Left kidney (tissue), 1 donor: ENCODE measurements at regions not wholly inside any gene's neighbourhood (a gene's known extent, or its start where the extent isn't known, plus 50 kb on each side); places are given as distances from the start of the nearest gene placed in this dataset.

ENCODE experiments used
- DNase-seq: peaks from one replicate; pipeline ENCODE4 v3.0.0-alpha.2; 2013

- DNase-seq = no peak
These were observed 285.7 kb downstream of the PTPRU start for GRCh38 chr1:29521811-29522580.

DNA sequence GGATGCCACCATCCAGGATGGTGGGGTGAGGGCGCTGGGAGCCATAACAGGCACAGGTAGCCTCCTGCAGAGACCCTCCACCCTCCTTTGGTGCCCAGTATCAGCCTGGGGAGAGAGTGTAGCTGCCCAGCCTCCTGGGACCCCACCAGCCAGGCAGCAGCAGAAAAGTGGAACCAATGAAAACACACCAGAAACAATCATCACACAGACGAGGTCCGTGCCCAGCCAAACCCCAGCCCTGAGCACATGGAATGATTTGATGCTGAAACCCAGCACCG, 285.1 kb downstream of the PTPRU start:
- no peak for DNase-seq

DNA sequence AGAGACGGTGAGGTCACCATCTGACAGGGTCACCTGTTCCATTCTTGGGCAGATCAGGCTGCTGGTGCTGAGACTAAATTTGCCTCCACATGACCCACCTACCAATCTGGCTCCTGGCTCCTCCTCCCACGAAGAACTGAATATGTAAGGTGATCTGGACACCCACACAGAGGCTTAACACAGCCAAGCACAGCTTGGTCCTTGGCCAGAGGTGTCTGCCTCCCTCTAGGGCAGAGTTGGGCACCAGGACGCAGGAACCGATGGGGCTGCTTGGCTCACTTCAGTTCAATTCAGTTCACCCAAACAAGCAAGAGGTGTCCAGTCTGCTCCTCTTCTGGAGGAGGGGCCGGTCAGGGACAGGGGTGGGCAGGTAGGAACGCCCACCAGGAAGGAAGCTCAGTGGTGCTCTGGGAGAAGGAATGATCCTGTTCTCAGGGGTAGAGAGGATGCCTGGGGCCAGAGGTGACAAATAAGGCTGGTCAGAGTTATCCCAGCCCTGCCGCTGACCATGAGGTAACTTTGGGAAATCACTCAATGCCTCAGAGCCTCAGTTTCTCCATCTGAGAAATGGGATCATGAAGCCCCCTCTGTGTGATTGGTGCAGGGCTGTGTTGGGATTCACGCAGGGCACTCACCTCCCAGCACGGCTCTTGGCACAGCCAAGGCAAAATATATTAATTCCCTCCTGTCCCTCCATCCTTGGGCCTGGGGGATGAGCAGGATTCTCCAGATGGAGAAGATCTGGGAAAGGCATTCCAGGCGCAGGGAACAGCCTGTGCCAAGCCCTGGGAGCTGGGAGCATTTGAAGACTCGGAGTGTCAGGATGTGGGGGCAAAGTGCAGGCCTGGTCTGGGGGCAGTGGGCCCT, 284.5 kb downstream of the PTPRU start:
- DNase-seq = no peak

- no peak for DNase-seq
These were observed 283.4 kb downstream of the PTPRU start for GRCh38 chr1:29519788-29520110.

GRCh38 chr1:29519108-29519787, 282.9 kb downstream of the PTPRU start:
- DNase-seq = no peak

DNA sequence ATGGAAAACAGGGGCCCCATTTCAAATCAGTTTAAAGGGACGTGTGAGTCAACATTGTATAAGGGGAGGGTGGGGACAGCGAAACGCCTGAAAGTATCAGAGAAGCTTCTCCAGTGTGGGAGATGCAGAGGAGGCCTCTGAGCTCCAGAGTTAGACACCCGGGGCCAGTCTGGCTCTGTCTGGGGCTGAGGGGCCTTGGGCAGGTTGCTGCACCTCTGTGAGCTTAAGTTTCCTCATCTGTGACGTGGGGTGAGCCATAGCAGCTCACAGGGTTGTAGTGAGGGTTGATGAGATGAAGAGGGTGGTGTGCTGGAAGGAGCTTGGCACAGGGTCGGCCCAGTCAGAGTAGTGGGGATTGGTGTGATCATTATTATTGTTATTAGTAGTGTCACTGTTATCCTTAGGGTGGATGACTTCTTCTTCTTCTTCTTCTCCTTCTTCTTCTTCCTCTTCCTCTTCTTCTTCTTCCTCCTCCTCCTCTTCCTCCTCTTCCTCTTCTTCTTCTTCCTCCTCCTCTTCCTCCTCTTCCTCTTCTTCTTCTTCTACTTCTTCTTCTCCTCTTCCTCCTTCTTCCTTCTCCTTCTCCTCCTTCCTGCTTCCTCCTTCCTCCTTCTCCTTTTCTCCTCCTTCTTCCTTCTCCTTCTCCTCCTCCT, 282.0 kb downstream of the PTPRU start:
- no peak for DNase-seq

GRCh38 chr1:29517251-29518086, 281.1 kb downstream of the PTPRU start:
- no peak for DNase-seq

DNA sequence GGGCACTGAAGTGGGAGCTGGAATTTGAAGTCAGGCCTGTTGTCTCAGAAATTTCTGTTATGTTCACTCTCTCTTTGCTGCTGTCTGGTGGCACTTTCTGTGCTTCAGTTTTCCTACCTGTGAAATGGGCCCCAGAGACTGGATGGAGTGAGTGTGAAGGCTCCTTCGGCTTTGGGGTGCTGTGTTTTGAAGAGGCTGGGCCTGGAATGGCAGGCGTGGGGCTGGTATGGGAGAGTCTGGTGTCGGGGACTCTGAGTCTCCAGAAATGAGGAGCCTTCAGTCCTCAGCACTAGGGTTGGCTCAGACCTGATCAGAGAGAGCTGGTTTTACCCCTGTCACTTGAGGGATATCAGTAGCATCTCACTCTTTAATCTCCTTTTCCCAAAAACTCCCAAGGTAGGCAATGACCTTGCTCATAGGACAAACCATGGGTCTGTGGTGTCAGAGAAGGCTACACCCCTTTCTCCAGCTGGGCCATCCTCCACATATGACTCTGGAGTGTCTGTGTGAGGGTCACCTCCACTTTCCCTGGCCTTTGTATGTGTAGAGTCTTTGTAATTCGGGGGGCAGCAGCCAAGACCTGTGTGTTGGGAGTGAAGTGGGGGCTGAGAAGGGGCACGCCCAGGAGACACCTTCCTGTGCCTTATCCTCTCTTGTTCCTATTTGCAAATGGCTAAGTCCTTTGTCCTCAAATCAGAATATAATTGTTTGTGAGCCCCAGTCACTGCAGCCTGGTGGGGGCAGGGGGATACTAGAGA, 279.9 kb downstream of the PTPRU start:
- DNase-seq = no peak

GRCh38 chr1:29515170-29515955, 279.0 kb downstream of the PTPRU start:
- no peak for DNase-seq

- DNase-seq = no peak
These were observed 278.2 kb downstream of the PTPRU start for GRCh38 chr1:29514361-29515169.

- DNase-seq = no peak
These were observed 277.0 kb downstream of the PTPRU start for GRCh38 chr1:29513357-29513756.

DNA sequence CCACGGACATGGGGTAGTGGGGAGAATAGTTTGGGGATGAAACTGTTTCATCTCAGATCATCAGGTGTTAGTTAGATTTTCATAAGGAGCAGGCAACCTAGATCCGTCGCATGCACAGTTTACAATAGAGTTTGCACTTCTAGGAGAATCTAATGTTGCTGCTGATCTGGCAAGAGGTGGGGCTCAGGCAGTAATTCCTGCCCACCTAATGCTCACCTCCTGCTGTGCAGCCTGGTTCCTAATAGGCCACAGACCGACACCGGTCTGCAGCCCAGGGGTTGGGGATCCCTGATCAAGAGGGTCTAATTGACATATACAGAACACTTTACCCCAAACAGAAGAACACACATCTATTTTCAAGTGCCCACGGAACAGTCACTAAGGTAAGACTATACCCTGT, 275.1 kb downstream of the PTPRU start:
- no peak for DNase-seq

GRCh38 chr1:29508458-29509107, 272.3 kb downstream of the PTPRU start:
- no peak for DNase-seq

- DNase-seq = no peak
These were observed 270.4 kb downstream of the PTPRU start for GRCh38 chr1:29506678-29507225.

GRCh38 chr1:29505532-29506220, 269.4 kb downstream of the PTPRU start:
- DNase-seq = no peak

DNA sequence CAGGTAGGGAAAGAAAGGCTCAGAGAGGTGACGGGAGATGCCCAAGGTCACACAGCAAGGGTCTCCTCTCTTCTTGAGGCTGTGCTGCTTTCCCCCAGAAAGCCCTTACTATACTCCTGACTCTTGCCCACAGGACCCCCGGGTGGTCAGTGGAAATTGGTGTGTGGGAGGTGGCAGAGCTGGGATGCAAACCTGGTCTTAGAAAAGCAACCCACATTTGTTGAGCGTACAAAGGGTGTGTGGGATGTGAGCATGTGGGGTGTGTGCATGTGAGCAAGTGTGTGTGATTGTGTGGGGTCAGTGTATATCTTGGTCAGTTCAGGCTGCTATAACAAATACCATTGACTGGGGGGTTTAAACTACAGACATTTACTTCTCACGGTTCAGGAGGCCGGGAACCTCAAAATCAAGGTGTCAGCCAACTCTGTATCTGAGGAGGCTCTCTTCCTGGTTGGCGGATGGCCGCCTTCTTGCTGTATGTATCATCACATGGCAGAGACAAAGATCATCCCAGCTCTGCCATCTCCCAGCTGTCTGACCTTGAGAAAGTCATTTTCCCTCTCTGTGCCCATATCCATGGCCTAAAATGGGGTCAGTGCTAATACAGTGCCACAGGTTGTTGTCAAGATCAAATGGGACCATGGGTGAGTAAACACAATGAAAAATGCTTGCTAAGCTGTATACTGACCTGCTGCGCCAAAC, 268.5 kb downstream of the PTPRU start:
- no peak for DNase-seq

DNA sequence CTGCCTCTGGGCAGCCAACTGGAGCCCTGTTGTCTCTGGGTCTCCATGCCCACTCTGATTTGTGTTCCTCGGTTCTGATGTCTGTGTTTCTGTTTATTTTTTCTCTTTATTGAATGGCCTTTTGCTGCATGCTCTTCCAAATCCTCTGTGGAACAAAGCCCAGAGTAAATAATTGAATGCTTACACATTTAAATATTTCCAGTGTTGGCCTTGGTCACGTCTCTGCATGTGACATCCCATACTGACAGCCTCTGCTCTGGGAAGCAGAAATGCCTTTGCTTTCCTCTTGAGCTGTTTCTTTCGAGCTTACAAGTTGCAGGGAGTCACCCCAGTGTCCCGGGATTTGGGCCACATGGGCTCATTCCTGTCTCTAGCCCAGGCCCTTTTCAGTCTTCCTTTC, 267.9 kb downstream of the PTPRU start:
- DNase-seq = no peak
